Lower leg skin (tissue), 4 donors: ENCODE measurements at regions not wholly inside any gene's neighbourhood (a gene's known extent, or its start where the extent isn't known, plus 50 kb on each side); places are given as distances from the start of the nearest gene placed in this dataset.

ENCODE experiments used
- DNase-seq, 2 donors: peaks; one replicate each; pipeline ENCODE4 v3.0.0-alpha.2; 2019; ENCODE audit warnings: low spot score in 2 of 2
- H3K4me3 ChIP-seq: fragments of 200-600 bp; sonication (generic); 2 replicates; pipeline ENCODE4 v1.5.1; 2017; ENCODE audit warnings: mild to moderate bottlenecking, low read depth; ENCODE audit not compliant: poor library complexity, severe bottlenecking
- POLR2A ChIP-seq, 2 donors: fragments of 450-650 bp; IDR thresholded peaks; one replicate each; pipeline ENCODE4 v1.6.1; 2016 to 2017; ENCODE audit warnings: antibody characterized with exemption in 2 of 2, mild to moderate bottlenecking in 1 of 2, moderate library complexity in 1 of 2
- WGBS, 2 donors: methylation state at CpG; one replicate each; pipeline ENCODE4 v1.1.5; 2018; 5-methylcytosine and 5-hydroxymethylcytosine counted together
- intact Hi-C: fragments of 100-400 bp; cut with DNase I; formaldehyde crosslinking; loops from one replicate; pipeline ENCODE4 v1.15.0; 2023; ENCODE audit warnings: low total_unique reads
- TF ChIP-seq, protein P1 (sequence below), 3 donors: fragments of 450-650 bp; IDR thresholded peaks; one replicate each; pipeline ENCODE4 v1.5.1; 2016; ENCODE audit warnings: antibody characterized with exemption in 3 of 3, mild to moderate bottlenecking in 3 of 3, moderate library complexity in 2 of 3

DNA sequence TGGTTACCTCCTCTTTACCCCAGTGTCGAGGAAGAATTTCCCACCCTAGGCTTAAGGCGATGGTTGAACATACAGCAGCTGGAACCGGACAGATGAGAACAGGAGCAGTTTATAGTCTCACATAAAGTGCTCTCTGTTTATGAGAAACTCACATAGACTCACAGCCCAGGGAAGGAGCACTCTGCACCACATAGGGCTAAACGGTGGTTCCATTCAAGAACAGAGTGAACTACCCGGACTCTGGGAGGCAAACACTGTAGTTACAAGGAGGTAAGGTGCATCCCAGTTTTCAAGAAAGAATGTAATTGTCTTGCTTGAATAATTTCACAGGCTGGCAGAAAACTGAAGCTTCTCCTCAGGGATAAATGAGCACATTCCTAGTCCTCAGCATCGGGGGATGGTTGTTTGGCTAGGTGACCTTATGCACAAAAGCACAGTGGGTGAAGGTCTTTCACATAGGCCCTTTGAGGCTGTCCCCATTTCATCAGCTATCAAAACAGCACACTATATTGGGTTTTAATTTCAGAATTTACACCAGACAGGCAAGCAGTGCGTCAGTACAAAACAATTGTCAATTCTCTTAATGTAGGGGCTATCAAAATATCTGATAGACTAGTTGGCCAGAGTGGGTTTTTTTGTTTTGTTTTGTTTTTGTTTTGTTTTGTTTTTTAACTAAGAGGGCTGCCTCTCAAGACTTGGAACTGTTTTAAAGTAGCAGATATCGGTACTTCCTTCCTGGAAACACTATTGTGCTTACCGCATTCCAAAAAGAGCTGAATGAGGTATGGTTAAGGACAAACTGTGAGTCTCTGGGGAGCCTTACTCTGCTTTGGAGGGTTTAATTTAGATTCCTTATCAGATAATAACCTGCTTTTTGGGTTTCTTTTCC, 918.1 kb upstream of the CDH8 start:
- H3K4me3 ChIP-seq, result no peak overlapping the region
- no peak for DNase-seq
- intact Hi-C loops, result no loop called here
- WGBS, 2 donors, result 67 to 73% methylated on average over 9 of the region's 9 CpGs
- TF ChIP-seq, protein P1, sequence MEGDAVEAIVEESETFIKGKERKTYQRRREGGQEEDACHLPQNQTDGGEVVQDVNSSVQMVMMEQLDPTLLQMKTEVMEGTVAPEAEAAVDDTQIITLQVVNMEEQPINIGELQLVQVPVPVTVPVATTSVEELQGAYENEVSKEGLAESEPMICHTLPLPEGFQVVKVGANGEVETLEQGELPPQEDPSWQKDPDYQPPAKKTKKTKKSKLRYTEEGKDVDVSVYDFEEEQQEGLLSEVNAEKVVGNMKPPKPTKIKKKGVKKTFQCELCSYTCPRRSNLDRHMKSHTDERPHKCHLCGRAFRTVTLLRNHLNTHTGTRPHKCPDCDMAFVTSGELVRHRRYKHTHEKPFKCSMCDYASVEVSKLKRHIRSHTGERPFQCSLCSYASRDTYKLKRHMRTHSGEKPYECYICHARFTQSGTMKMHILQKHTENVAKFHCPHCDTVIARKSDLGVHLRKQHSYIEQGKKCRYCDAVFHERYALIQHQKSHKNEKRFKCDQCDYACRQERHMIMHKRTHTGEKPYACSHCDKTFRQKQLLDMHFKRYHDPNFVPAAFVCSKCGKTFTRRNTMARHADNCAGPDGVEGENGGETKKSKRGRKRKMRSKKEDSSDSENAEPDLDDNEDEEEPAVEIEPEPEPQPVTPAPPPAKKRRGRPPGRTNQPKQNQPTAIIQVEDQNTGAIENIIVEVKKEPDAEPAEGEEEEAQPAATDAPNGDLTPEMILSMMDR (IDR thresholded peaks at IDR 0.05), result no peak
- TF ChIP-seq POLR2A (IDR thresholded peaks at IDR 0.05), result no peak

DNA sequence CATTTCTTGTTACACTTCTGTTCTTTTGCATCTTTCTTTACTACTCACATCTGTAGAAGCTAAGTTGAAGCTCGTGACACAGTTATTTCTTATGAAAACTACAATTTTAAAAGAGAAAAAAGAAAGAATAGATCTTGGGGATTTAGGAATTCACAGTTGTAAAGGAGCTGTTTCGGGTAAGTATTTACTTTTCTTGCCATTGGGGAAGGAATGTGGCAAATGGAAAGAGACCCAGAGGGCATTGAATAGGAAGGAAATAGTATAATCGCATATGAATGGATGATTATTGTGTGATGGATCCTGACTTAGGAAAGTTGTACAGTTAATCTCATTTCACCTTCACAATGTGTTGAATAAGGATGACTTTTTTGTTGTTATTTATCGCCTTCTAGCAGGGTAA, 914.1 kb upstream of the CDH8 start:
- intact Hi-C loops, result no loop called here
- no peak for DNase-seq
- 65 to 66% methylated on average over 4 of the region's 4 CpGs for WGBS, 2 donors
- H3K4me3 ChIP-seq, result no peak overlapping the region
- TF ChIP-seq POLR2A (IDR thresholded peaks at IDR 0.05), result no peak
- TF ChIP-seq, protein P1 (IDR thresholded peaks at IDR 0.05), result no peak

DNA sequence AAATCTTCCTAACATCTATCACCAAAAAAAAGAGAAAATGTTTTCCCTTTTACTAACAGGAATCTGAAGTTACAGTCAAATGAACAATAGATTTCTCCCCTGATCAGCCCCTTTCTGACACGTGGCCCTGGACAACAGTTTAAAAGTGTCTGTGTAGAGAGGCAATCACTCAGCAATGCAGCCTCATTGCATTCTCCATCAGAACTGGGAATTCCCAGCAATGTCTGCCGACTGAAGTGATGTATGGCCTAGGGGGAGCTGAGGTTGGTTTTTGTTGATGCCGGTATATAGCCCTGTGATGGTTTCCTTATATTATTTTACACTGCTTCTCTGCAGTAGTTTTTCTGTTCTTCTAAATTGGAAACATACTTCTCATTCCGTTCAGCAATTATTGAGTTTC, 904.3 kb upstream of the CDH8 start:
- intact Hi-C loops, result no loop called here
- no peak for DNase-seq
- WGBS, 2 donors, result 31 to 34% methylated on average over 4 of the region's 4 CpGs
- H3K4me3 ChIP-seq, result no peak overlapping the region
- TF ChIP-seq POLR2A (IDR thresholded peaks at IDR 0.05), result no peak
- TF ChIP-seq, protein P1 (IDR thresholded peaks at IDR 0.05), result no peak

DNA sequence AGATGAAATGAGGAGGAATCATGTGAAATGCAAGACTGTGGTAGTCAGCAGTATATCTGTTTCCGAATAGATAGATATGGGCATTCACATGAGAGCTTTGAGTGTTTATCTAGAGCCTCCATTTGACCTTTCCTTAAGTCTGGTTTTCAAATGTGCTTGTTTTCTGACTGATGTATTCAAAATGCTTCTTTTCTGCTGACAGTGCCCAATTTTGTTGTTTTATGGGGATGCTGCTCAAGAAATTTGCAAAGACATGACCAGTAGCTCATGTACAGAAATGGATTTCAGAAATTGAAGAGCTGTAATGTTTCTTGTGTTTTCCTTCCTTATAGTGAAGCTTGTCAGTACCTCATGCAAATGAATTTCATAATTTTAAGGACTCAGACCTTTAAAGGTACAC, 903.4 kb upstream of the CDH8 start:
- H3K4me3 ChIP-seq, result no peak overlapping the region
- WGBS, 2 donors, result 82 to 85% methylated on average over 1 of the region's 1 CpG
- no peak for TF ChIP-seq POLR2A (IDR thresholded peaks at IDR 0.05)
- TF ChIP-seq, protein P1 (IDR thresholded peaks at IDR 0.05), result no peak
- intact Hi-C loops, result no loop called here
- DNase-seq, result no peak

DNA sequence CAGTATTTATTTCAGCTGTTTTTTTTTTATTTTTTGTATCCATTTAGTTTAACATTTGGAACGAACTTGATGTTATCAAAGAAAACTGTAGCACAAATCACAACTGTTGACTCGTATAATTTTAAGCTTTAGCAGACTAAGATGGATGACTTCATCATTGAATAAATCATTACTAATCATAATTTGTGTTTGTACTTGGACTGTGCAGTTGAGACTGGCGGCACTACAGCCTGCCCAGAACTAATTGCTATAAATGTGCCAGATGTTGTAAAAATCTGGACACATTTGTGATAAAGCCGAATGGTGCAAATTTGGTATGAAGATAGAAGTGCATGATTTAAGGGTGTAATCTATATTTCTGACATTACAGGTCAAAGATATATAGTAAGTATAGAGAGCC, 897.7 kb upstream of the CDH8 start:
- 19 to 36% methylated on average over 4 of the region's 4 CpGs for WGBS, 2 donors
- no peak overlapping the region for H3K4me3 ChIP-seq
- DNase-seq, result no peak
- TF ChIP-seq POLR2A (IDR thresholded peaks at IDR 0.05), result no peak
- TF ChIP-seq, protein P1 (IDR thresholded peaks at IDR 0.05), result no peak
- intact Hi-C loops, result no loop called here

DNA sequence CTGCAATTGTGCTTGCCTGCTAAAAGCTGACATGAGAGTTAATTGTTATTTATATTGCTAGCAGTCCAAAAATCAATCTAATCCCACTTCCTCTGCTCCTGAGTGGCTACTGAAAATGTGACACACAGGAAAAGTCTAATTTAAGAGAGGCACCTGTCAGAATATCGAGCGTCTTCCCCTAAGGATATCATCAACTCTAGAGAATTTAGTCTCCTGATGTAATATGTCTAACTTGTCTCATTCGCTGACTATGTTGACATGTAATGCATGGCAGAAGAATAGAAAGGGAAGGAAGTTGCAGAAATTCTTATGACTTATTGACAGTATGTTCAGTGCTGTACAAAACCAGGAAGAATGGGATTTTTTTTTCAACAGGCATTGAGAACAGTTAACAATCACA, 893.4 kb upstream of the CDH8 start:
- intact Hi-C loops, result no loop called here
- TF ChIP-seq POLR2A (IDR thresholded peaks at IDR 0.05), result no peak
- TF ChIP-seq, protein P1 (IDR thresholded peaks at IDR 0.05), result no peak
- H3K4me3 ChIP-seq, result no peak overlapping the region
- WGBS, 2 donors, result 35 to 38% methylated on average over 3 of the region's 3 CpGs
- no peak for DNase-seq
